ENCODE measurements at regions not wholly inside any gene's neighbourhood (a gene's known extent, or its start where the extent isn't known, plus 50 kb on each side); places are given as distances from the start of the nearest gene placed in this dataset.
"Not testable (repeated sequence)": the region's sequence is repeated elsewhere in the genome, so short reads cannot be mapped to it uniquely, and the experiment has no call there.

DNA sequence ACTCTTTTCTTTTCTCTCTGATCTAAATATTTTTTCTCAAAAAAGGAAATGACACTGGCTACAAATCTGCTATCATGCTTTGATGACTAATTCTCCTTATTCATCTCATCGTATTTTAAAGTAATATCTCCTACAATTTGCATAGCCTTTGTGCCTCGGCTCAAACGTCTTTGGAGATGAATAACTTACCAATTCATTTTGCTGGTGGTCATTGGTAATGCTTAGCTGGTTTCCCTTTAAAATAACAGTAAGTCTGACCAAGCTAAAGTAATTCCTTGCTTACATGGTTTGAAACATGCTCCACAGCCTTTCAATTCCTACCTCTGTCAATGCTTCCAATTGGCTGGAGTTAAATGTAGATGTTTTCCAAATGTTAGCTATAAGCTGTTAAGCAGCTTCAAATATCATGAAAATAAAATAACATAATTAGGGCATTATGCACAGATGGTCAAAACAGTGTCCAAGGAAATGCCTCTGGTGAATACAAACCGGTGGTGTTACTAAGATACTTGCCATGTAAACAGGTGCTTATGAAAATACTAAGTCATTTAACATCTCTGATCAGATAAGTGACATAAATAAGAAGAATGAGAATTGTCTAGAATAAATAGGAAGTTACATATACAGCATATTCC, 435.0 kb downstream of the POM121L12 start:
- Histone ChIP-seq H3K9me3 (no peaks in the 10 kb centered on the region), H3K27ac (no peak overlapping the region), H3K4me1 (no peaks in the 10 kb centered on the region), H3K36me3 (no peaks in the 10 kb centered on the region), H3K27me3 (no peaks in the 10 kb centered on the region), H3K4me3 (no peak overlapping the region)
- DNase-seq (ENCODE audit: low spot score in 2 of 2) = no peak
- TF ChIP-seq POLR2A (IDR thresholded peaks at IDR 0.05) = no peak
- TF ChIP-seq, protein P1, sequence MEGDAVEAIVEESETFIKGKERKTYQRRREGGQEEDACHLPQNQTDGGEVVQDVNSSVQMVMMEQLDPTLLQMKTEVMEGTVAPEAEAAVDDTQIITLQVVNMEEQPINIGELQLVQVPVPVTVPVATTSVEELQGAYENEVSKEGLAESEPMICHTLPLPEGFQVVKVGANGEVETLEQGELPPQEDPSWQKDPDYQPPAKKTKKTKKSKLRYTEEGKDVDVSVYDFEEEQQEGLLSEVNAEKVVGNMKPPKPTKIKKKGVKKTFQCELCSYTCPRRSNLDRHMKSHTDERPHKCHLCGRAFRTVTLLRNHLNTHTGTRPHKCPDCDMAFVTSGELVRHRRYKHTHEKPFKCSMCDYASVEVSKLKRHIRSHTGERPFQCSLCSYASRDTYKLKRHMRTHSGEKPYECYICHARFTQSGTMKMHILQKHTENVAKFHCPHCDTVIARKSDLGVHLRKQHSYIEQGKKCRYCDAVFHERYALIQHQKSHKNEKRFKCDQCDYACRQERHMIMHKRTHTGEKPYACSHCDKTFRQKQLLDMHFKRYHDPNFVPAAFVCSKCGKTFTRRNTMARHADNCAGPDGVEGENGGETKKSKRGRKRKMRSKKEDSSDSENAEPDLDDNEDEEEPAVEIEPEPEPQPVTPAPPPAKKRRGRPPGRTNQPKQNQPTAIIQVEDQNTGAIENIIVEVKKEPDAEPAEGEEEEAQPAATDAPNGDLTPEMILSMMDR (IDR thresholded peaks at IDR 0.05) = no peak
- no peak for TF ChIP-seq POLR2AphosphoS5 (IDR thresholded peaks at IDR 0.05)
- intact Hi-C loops (cut with DNase I; ENCODE audit: low total_unique reads) = no loop called here

DNA sequence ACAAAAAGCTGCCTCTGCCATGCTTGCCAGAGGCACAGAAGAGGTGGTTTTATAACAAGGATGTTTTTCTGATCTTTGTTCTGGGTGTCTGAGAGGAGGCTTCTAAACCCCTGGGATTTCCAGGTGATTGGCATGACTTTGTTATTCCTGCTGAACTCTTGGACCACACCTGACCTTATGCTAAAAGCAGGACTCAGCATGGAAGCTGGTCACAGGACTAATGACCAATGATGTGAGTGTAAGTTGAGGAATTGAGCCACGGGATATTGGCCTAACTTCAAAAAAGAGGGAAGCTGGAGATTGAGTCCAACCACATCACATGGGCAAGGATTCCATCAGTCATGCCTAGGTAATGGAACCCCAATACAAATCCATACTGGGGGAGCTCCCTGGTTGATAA, 437.9 kb downstream of the POM121L12 start:
- no peaks in the 10 kb centered on the region for H3K27me3 ChIP-seq
- intact Hi-C loops (cut with DNase I; ENCODE audit: low total_unique reads) = no loop called here
- TF ChIP-seq POLR2A (IDR thresholded peaks at IDR 0.05) (no peak), POLR2AphosphoS5 (IDR thresholded peaks at IDR 0.05) (no peak)
- TF ChIP-seq, protein P1 (IDR thresholded peaks at IDR 0.05) = no peak
- no peaks in the 10 kb centered on the region for H3K36me3 ChIP-seq
- no peak for DNase-seq (ENCODE audit: low spot score in 2 of 2)
- no peaks in the 10 kb centered on the region for H3K4me1 ChIP-seq
- H3K9me3 ChIP-seq = no peaks in the 10 kb centered on the region
- no peak overlapping the region for H3K4me3 ChIP-seq
- H3K27ac ChIP-seq = no peak overlapping the region

DNA sequence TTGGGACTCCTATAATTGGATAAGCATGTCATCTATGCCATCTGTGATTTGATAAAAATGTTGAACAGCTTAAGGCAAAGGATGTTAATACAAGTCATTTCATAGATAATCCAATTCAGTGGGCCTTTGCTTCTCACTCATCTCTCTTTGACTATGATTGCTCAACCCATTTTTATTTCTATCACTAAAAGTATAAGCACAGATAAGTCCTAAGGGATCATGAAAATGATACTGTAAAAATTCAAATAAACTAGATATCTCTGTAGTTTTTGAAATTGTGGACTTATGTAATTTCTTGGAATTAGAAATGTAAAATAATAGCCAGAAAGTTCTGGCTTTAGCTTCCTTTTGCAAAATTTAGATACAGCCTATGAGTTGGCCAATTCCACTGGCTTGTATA, 440.3 kb downstream of the POM121L12 start:
- no peaks in the 10 kb centered on the region for H3K36me3 ChIP-seq
- no peak for DNase-seq (ENCODE audit: low spot score in 2 of 2)
- intact Hi-C loops (cut with DNase I; ENCODE audit: low total_unique reads) = no loop called here
- TF ChIP-seq POLR2AphosphoS5 (IDR thresholded peaks at IDR 0.05) (no peak), POLR2A (IDR thresholded peaks at IDR 0.05) (no peak)
- TF ChIP-seq, protein P1 (IDR thresholded peaks at IDR 0.05) = no peak
- no peaks in the 10 kb centered on the region for H3K27me3 ChIP-seq
- H3K27ac ChIP-seq = no peak overlapping the region
- no peaks in the 10 kb centered on the region for H3K4me1 ChIP-seq
- H3K9me3 ChIP-seq = no peaks in the 10 kb centered on the region
- no peak overlapping the region for H3K4me3 ChIP-seq

DNA sequence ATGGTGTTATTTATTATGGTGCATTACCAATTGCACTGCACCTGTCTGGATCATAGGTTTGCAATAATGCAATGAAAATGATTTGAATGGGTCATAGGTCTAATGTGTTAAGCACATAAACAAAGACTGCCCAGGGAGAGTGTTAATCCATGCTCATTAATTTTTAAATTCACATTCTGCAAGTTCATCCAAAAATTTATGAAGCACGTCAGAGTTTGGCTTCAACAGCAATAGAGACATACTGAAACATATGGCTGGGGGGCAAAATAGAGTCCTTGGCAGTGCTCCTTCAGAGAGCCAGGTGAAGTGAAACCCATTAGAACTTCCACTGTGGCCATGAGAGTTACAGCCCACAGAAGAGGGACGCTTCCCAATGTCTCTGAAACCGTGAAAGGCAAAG, 441.1 kb downstream of the POM121L12 start:
- intact Hi-C loops (cut with DNase I; ENCODE audit: low total_unique reads) = no loop called here
- Histone ChIP-seq H3K4me1 (no peaks in the 10 kb centered on the region), H3K36me3 (no peaks in the 10 kb centered on the region), H3K27ac (no peak overlapping the region), H3K9me3 (no peaks in the 10 kb centered on the region), H3K4me3 (no peak overlapping the region), H3K27me3 (no peaks in the 10 kb centered on the region)
- DNase-seq (ENCODE audit: low spot score in 2 of 2) = no peak
- TF ChIP-seq POLR2AphosphoS5 (IDR thresholded peaks at IDR 0.05) = no peak

DNA sequence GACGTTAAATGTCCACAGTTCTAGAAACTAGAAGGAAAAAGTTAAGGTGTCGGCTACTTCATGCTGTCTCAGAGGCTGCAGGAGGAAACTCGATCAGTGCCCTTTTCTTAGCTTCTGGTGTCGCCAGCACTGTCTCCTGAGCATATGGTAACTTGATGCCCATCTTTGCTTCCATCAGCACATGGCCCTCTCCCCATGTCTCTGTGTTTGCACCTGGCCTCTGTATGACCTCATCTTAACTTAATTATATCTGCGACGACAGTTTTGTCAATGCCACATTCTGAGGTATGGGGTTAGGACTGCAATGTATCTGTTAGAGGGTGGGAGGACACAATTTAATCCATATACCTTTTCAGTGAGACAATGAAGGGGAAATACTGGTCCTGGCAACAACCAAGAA, 449.9 kb downstream of the POM121L12 start:
- DNase-seq (ENCODE audit: low spot score in 2 of 2) = no peak
- H3K4me1 ChIP-seq = no peaks in the 10 kb centered on the region
- TF ChIP-seq, protein P1 (IDR thresholded peaks at IDR 0.05) = no peak
- TF ChIP-seq POLR2A (IDR thresholded peaks at IDR 0.05) = no peak
- no peak for TF ChIP-seq POLR2AphosphoS5 (IDR thresholded peaks at IDR 0.05)
- no peaks in the 10 kb centered on the region for H3K27me3 ChIP-seq
- H3K9me3 ChIP-seq = no peaks in the 10 kb centered on the region
- intact Hi-C loops (cut with DNase I; ENCODE audit: low total_unique reads) = no loop called here
- no peak overlapping the region for H3K27ac ChIP-seq
- H3K4me3 ChIP-seq = no peak overlapping the region
- H3K36me3 ChIP-seq = no peaks in the 10 kb centered on the region

DNA sequence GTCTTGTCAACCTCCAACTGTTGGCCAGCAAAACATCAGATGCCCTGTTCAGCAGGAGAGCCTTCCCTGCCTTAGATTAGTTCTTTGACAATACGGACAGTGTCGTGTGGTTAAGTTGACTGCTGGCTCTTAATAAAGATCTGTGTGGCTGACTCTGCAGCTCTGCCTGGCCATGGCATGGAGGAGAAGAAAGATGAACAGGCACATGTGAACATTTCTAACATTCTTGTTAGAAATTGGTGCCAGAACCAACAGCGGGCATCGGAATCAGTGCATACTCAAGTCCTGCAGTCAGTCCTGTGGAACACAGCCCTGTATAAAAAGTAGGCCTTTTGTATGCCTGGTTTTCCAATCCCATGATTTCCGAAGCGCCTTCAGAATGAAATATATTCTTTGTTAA, 455.6 kb downstream of the POM121L12 start:
- intact Hi-C loops (cut with DNase I; ENCODE audit: low total_unique reads) = no loop called here
- Histone ChIP-seq H3K9me3 (peaks cover 0 to 5% of the 10 kb centered on the region in 2 donors), H3K27me3 (no peaks in the 10 kb centered on the region), H3K36me3 (no peaks in the 10 kb centered on the region), H3K27ac (no peak overlapping the region), H3K4me3 (no peak overlapping the region), H3K4me1 (no peaks in the 10 kb centered on the region)
- DNase-seq (ENCODE audit: low spot score in 2 of 2) = no peak
- no peak for TF ChIP-seq POLR2A (IDR thresholded peaks at IDR 0.05)
- TF ChIP-seq, protein P1 (IDR thresholded peaks at IDR 0.05) = no peak

DNA sequence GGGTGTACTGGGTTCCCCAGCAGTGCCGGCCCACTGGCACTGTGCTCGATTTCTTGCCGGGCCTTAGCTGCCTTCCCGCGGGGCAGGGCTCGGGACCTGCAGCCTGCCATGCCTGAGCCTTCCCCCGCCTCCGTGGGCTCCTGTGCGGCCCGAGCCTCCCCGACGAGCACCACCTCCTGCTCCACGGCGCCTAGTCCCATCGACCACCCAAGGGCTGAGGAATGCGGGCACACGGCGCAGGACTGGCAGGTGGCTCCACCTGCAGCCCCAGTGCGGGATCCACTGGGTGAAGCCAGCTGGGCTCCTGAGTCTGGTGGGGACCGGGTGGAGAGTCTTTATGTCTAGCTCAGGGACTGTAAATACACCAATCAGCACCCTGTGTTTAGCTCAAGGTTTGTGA, 459.7 kb downstream of the POM121L12 start:
- DNase-seq (ENCODE audit: low spot score in 2 of 2); H3K9me3 ChIP-seq; H3K4me3 ChIP-seq; H3K27ac ChIP-seq; H3K36me3 ChIP-seq; H3K27me3 ChIP-seq; H3K4me1 ChIP-seq; intact Hi-C loops (cut with DNase I; ENCODE audit: low total_unique reads): not testable (repeated sequence)

Data from breast epithelium (tissue), 4 donors.